CD14-positive monocyte (primary cell): ENCODE measurements at regions not wholly inside any gene's neighbourhood (a gene's known extent, or its start where the extent isn't known, plus 50 kb on each side); places are given as distances from the start of the nearest gene placed in this dataset.
"Not testable (repeated sequence)": the region's sequence is repeated elsewhere in the genome, so short reads cannot be mapped to it uniquely, and the experiment has no call there.

Experiments used
- DNase-seq, 3 donors: peaks; one replicate each; pipeline ENCODE4 v3.0.0-alpha.2; 2011 to 2022
- H2AFZ ChIP-seq: 2 replicates; pipeline ENCODE4 v1.6.0; 2012; ENCODE audit warnings: mild to moderate bottlenecking, low read depth, low read length, inconsistent platforms; ENCODE audit not compliant: insufficient read depth, poor library complexity, severe bottlenecking
- H3K27ac ChIP-seq, 2 donors: 1 replicate in 1 of 2; 2 replicates in 1 of 2; pipeline ENCODE4 v1.5.1; 2012 to 2013; ENCODE audit warnings: low read length in 2 of 2, control low read depth in 1 of 2, inconsistent platforms in 1 of 2, low read depth in 1 of 2, mild to moderate bottlenecking in 1 of 2
- H3K27me3 ChIP-seq, 2 donors: one replicate each; pipeline versions ENCODE4 v1.6.0 to v1.6.1; 2011 to 2013; ENCODE audit warnings: low read length in 2 of 2; ENCODE audit not compliant: control insufficient read depth in 2 of 2, insufficient read depth in 2 of 2
- H3K36me3 ChIP-seq, 2 donors: replicated peaks in 1 of 2; 1 replicate in 1 of 2; 2 replicates in 1 of 2; pipeline versions ENCODE4 v1.5.1 to v1.6.1; 2012 to 2013; ENCODE audit warnings: low read length in 2 of 2, control low read depth in 1 of 2, inconsistent platforms in 1 of 2, mild to moderate bottlenecking in 1 of 2; ENCODE audit not compliant: insufficient read depth in 2 of 2, control insufficient read depth in 1 of 2
- H3K4me1 ChIP-seq, 2 donors: 1 replicate in 1 of 2; 2 replicates in 1 of 2; pipeline versions ENCODE4 v1.5.1 to v1.6.1; 2012 to 2013; ENCODE audit warnings: low read length in 2 of 2, control low read depth in 1 of 2, inconsistent platforms in 1 of 2, mild to moderate bottlenecking in 1 of 2, moderate library complexity in 1 of 2; ENCODE audit not compliant: insufficient read depth in 2 of 2, control insufficient read depth in 1 of 2
- H3K4me2 ChIP-seq: replicated peaks from 2 replicates; pipeline ENCODE3; 2012; ENCODE audit warnings: low read length, moderate library complexity, mild to moderate bottlenecking; ENCODE audit not compliant: poor library complexity, severe bottlenecking; ENCODE audit errors: extremely low read depth
- H3K4me3 ChIP-seq, 3 experiments: fragments of 200-600 bp in 1 of 3; sonication (generic) in 1 of 3; replicated peaks in 1 of 3; 1 replicate in 2 of 3; 2 replicates in 1 of 3; pipeline ENCODE4 v1.5.1; 2011 to 2013; ENCODE audit warnings: low read length in 3 of 3, mild to moderate bottlenecking in 3 of 3, control low read depth in 2 of 3, low read depth in 2 of 3, inconsistent platforms in 1 of 3, moderate library complexity in 1 of 3
- H3K79me2 ChIP-seq: 2 replicates; pipeline ENCODE4 v1.6.0; 2012; ENCODE audit warnings: mild to moderate bottlenecking, control low read depth, inconsistent platforms, low read length, moderate library complexity; ENCODE audit not compliant: insufficient read depth
- H3K9ac ChIP-seq: 2 replicates; pipeline ENCODE4 v1.6.0; 2017; ENCODE audit warnings: low read length, mild to moderate bottlenecking; ENCODE audit not compliant: insufficient read depth, poor library complexity, severe bottlenecking
- H3K9me3 ChIP-seq, 2 donors: replicated peaks in 1 of 2; 1 replicate in 1 of 2; 2 replicates in 1 of 2; pipeline versions ENCODE4 v1.5.1 to v1.6.1; 2012 to 2013; ENCODE audit warnings: low read length in 2 of 2, control low read depth in 1 of 2; ENCODE audit not compliant: control insufficient read depth in 1 of 2, insufficient read depth in 1 of 2
- H4K20me1 ChIP-seq: 2 replicates; pipeline ENCODE4 v1.6.0; 2012; ENCODE audit warnings: mild to moderate bottlenecking, low read length, control low read depth, moderate library complexity; ENCODE audit not compliant: insufficient read depth
- H3K27ac Mint-ChIP-seq, 7 donors: one replicate each; pipeline ENCODE4 v1.8.0; 2020; ENCODE audit warnings: mild to moderate bottlenecking in 7 of 7, mixed read lengths in 7 of 7, moderate library complexity in 6 of 7, inconsistent platforms in 2 of 7
- H3K27me3 Mint-ChIP-seq, 3 donors: one replicate each; pipeline ENCODE4 v1.8.0; 2021 to 2022; ENCODE audit warnings: low read depth in 3 of 3, mild to moderate bottlenecking in 3 of 3, mixed read lengths in 3 of 3, moderate library complexity in 3 of 3, inconsistent platforms in 1 of 3
- H3K36me3 Mint-ChIP-seq, 2 donors: one replicate each; pipeline ENCODE4 v1.8.0; 2020; ENCODE audit warnings: mixed read lengths in 2 of 2, inconsistent platforms in 1 of 2, mild to moderate bottlenecking in 1 of 2
- H3K4me1 Mint-ChIP-seq: one replicate; pipeline ENCODE4 v1.8.0; 2020; ENCODE audit warnings: mild to moderate bottlenecking, mixed read lengths
- H3K4me3 Mint-ChIP-seq, 2 donors: one replicate each; pipeline ENCODE4 v1.8.0; 2020; ENCODE audit warnings: mild to moderate bottlenecking in 2 of 2, mixed read lengths in 2 of 2, moderate library complexity in 1 of 2
- H3K9me3 Mint-ChIP-seq, 7 donors: one replicate each; pipeline ENCODE4 v1.8.0; 2020 to 2022; ENCODE audit warnings: mixed read lengths in 7 of 7, mild to moderate bottlenecking in 6 of 7, moderate library complexity in 6 of 7, inconsistent platforms in 2 of 7
- WGBS: methylation state at CpG from one replicate; pipeline ENCODE4 v1.1.5; 2013; ENCODE audit warnings: missing lambda C conversion rate; ENCODE audit not compliant: insufficient coverage; 5-methylcytosine and 5-hydroxymethylcytosine counted together
- intact Hi-C, 2 donors: fragments of 100-400 bp; cut with micrococcal nuclease; formaldehyde crosslinking; loops; one replicate each; pipeline versions ENCODE4 v1.15.0 to v1.15.1; 2023

DNA sequence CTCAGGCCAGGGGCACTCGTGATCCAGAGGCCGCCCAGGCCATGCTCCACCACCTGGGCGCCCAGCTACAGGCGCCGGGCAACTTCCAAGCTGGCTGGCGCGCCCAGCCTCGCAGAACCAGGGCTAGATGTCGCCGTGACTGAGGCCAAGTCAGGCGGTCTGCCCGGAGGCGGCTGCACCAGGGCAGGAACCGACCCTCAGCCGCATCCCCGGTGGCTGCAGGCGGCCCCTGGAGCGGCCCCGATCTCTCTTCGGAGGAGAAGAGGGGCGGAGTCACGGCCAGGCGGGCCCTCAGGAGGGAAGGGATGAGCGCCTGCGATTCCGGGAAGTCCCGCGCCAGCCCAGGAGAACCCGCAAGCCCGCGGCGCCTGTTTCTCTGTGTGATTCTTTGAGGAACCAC lies 63.2 kb upstream of the GPR39 start:
- H4K20me1 ChIP-seq, intact Hi-C loops, H3K4me1 ChIP-seq, H3K9ac ChIP-seq, H3K27ac ChIP-seq, H3K4me1 Mint-ChIP-seq, H3K9me3 Mint-ChIP-seq, H3K36me3 ChIP-seq, H3K79me2 ChIP-seq, H3K4me2 ChIP-seq, H2AFZ ChIP-seq, H3K36me3 Mint-ChIP-seq, H3K9me3 ChIP-seq, H3K27ac Mint-ChIP-seq: not testable (repeated sequence)
- under 1% methylated on average over 22 of the region's 32 CpGs for WGBS
- Histone ChIP-seq H3K4me3 (peak overlapping the region in 1 of 3 experiments; percentile 25), H3K27me3 (peaks cover 12 to 42% of the 10 kb centered on the region in 2 donors)
- H3K4me3 Mint-ChIP-seq, result peak overlapping the region in 1 of 2 donors; percentile 79
- H3K27me3 Mint-ChIP-seq, result peaks cover 31 to 57% (median 36%) of the 10 kb centered on the region in 3 donors
- DNase-seq, result peak in 1 of 3 donors; percentile 24

DNA sequence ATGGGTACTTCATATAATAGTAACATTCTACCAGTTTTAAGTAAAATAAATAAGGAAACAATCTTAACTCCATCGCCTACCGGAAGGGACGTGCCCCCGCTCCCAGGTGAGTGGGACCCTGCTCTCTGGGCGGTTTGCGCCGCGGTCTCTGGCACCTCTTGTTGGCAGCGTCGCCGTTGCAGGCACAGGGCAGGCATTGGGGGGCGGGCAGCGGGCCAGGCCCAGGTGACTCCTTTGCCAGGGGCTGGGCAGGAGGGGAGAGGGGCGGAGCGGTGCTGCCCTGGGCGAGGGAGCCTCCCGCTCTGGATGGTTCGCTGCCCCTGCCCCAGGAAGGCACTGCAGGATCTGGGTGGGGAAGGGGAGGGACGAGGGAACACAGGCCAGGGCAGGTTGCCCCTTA lies 55.6 kb upstream of the GPR39 start:
- H3K4me3 Mint-ChIP-seq, H3K27ac Mint-ChIP-seq, intact Hi-C loops: not testable (repeated sequence)

DNA sequence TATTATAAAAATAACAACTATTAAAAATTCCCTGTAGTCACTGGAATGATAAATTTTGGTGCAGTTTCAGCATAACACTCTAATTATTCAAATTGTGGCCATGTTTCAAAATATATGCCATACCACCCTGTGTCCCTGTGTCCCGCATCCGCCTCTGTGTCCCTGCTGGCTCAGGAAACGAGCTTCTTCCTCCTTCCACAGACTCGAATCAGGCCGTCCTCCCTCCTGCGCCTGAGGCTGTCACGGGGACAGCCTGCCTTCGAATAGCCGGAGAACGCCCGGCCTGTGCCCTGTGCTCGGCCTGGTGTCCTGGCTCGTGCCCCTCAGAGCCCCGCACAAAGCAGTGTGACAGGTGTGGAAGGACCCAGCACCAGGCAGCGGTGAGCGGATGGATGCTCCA lies 55.1 kb upstream of the GPR39 start:
- intact Hi-C loops, H3K9me3 ChIP-seq, H2AFZ ChIP-seq, H3K4me3 Mint-ChIP-seq, H3K4me3 ChIP-seq, H3K9ac ChIP-seq, H3K36me3 ChIP-seq, H3K27ac ChIP-seq, H3K4me2 ChIP-seq, H3K4me1 ChIP-seq, H3K36me3 Mint-ChIP-seq, H3K79me2 ChIP-seq, H3K27me3 ChIP-seq, H4K20me1 ChIP-seq, H3K27ac Mint-ChIP-seq, H3K4me1 Mint-ChIP-seq, DNase-seq, H3K27me3 Mint-ChIP-seq: not testable (repeated sequence)
- peaks cover 11 to 20% (median 17%) of the 10 kb centered on the region in 7 donors for H3K9me3 Mint-ChIP-seq
- WGBS, result no CpG with 5 or more reads among the region's 16 CpGs

More for the DNA sequence above, 55.6 kb upstream of the GPR39 start:
- H3K27me3 ChIP-seq, H3K27me3 Mint-ChIP-seq, H2AFZ ChIP-seq, H3K4me2 ChIP-seq, DNase-seq, H3K4me1 ChIP-seq, H3K9me3 ChIP-seq, H3K36me3 Mint-ChIP-seq, H3K27ac ChIP-seq, H3K4me1 Mint-ChIP-seq, H4K20me1 ChIP-seq, H3K79me2 ChIP-seq, H3K36me3 ChIP-seq, H3K4me3 ChIP-seq, H3K9ac ChIP-seq: not testable (repeated sequence)
- H3K9me3 Mint-ChIP-seq, result peaks cover 11 to 20% (median 17%) of the 10 kb centered on the region in 7 donors
- WGBS, result 86% methylated on average over 15 of the region's 19 CpGs

DNA sequence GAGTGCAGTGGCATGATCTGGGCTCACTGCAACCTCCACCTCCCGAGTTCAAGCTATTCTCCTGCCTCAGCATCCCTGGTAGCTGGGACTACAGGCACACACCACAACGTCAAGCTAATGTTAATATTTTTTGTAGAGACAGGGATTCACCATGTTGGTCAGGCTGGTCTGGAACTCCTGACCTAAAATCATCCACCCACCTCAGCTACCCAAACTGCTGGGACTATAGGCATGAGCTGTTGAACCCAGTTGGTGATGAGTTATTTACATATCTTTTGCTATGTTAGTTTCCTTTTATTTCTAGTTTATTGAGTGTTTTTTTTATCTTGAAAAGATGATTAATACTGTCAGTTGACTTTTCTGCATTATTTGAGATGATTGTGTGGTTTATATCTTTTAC lies 53.3 kb upstream of the GPR39 start:
- H3K4me1 Mint-ChIP-seq, H3K4me3 ChIP-seq, DNase-seq, H3K4me2 ChIP-seq, H3K79me2 ChIP-seq, H3K27me3 Mint-ChIP-seq, H3K9me3 ChIP-seq, H4K20me1 ChIP-seq, H3K27ac ChIP-seq, H3K4me3 Mint-ChIP-seq, intact Hi-C loops, H3K9ac ChIP-seq, H3K27me3 ChIP-seq, H2AFZ ChIP-seq, H3K36me3 ChIP-seq, H3K4me1 ChIP-seq, H3K36me3 Mint-ChIP-seq: not testable (repeated sequence)
- Mint-ChIP-seq H3K9me3 (peaks cover 11 to 20% (median 17%) of the 10 kb centered on the region in 7 donors), H3K27ac (peak overlapping the region in 1 of 7 donors; percentile 44)
- WGBS, result no CpG with 5 or more reads among the region's 2 CpGs
